HFF-Myc (cell line): ENCODE measurements at regions not wholly inside any gene's neighbourhood (a gene's known extent, or its start where the extent isn't known, plus 50 kb on each side); places are given as distances from the start of the nearest gene placed in this dataset.
A peak's percentile ranks its signal among the peaks of the same experiment; 100 is the strongest.

ENCODE experiments used
- DNase-seq: peaks from one replicate; pipeline ENCODE4 v3.0.0-alpha.2; 2011; ENCODE audit warnings: low read depth; ENCODE audit errors: extremely low read depth
- H3K4me3 ChIP-seq: replicated peaks from 2 replicates; pipeline ENCODE4 v1.5.1; 2011; ENCODE audit warnings: low read depth, mild to moderate bottlenecking, control low read depth, low read length
- CTCF ChIP-seq: IDR thresholded peaks from 2 replicates; pipeline ENCODE4 v1.5.1; 2012; ENCODE audit warnings: mild to moderate bottlenecking, low read depth, low read length, control low read depth; ENCODE audit errors: missing control alignments

- H3K4me3 ChIP-seq = no peak overlapping the region
- no peak for DNase-seq
- TF ChIP-seq CTCF = no peak
These were observed 137.6 kb downstream of the GOLIM4 start for GRCh38 chr3:167958141-167958540.

GRCh38 chr3:167952969-167953368 lies 142.8 kb downstream of the GOLIM4 start:
- no peak for DNase-seq
- no peak for TF ChIP-seq CTCF
- H3K4me3 ChIP-seq = no peak overlapping the region

- no peak for TF ChIP-seq CTCF
- DNase-seq = no peak
- H3K4me3 ChIP-seq = no peak overlapping the region
These were observed 145.5 kb downstream of the GOLIM4 start for GRCh38 chr3:167950212-167950611.

- no peak overlapping the region for H3K4me3 ChIP-seq
- no peak for TF ChIP-seq CTCF
- peak; percentile 76 for DNase-seq
These were observed 154.3 kb downstream of the GOLIM4 start for GRCh38 chr3:167941234-167941995.

- no peak for TF ChIP-seq CTCF
- no peak for DNase-seq
- H3K4me3 ChIP-seq = no peak overlapping the region
These were observed 155.5 kb downstream of the GOLIM4 start for GRCh38 chr3:167940241-167940640.

GRCh38 chr3:167938516-167938915 lies 157.2 kb downstream of the GOLIM4 start:
- no peak for TF ChIP-seq CTCF
- DNase-seq = no peak
- no peak overlapping the region for H3K4me3 ChIP-seq

- no peak for TF ChIP-seq CTCF
- no peak overlapping the region for H3K4me3 ChIP-seq
- DNase-seq = no peak
These were observed 159.7 kb downstream of the GOLIM4 start for GRCh38 chr3:167936019-167936418.
